Ishikawa (cell line): ENCODE measurements at regions not wholly inside any gene's neighbourhood (a gene's known extent, or its start where the extent isn't known, plus 50 kb on each side); places are given as distances from the start of the nearest gene placed in this dataset.

Source experiments
- CEBPB ChIP-seq: IDR thresholded peaks from 2 replicates; pipeline ENCODE4 v1.6.1; 2012
- EGR1 ChIP-seq: IDR thresholded peaks from 2 replicates; pipeline ENCODE4 v1.6.1; 2012
- EP300 ChIP-seq: IDR thresholded peaks from 2 replicates; pipeline ENCODE4 v1.6.1; 2012; ENCODE audit warnings: borderline replicate concordance
- FOXM1 ChIP-seq: IDR thresholded peaks from 2 replicates; pipeline ENCODE4 v1.6.1; 2012; ENCODE audit warnings: low read depth, borderline replicate concordance
- MAX ChIP-seq: IDR thresholded peaks from 2 replicates; pipeline ENCODE4 v1.6.1; 2012
- NFIC ChIP-seq: IDR thresholded peaks from 2 replicates; pipeline ENCODE4 v1.6.1; 2012
- RAD21 ChIP-seq: IDR thresholded peaks from 2 replicates; pipeline ENCODE4 v1.6.1; 2012; ENCODE audit warnings: low read depth
- REST ChIP-seq: IDR thresholded peaks from 2 replicates; pipeline ENCODE4 v1.6.1; 2012; ENCODE audit warnings: low read depth, mild to moderate bottlenecking
- TAF1 ChIP-seq: IDR thresholded peaks from 2 replicates; pipeline ENCODE4 v1.6.1; 2012; ENCODE audit warnings: low read depth, mild to moderate bottlenecking
- TCF12 ChIP-seq: IDR thresholded peaks from 2 replicates; pipeline ENCODE4 v1.6.1; 2012; ENCODE audit warnings: low read depth
- TEAD4 ChIP-seq: IDR thresholded peaks from 2 replicates; pipeline ENCODE4 v1.6.1; 2012
- USF1 ChIP-seq: IDR thresholded peaks from 2 replicates; pipeline ENCODE4 v1.6.1; 2012
- YY1 ChIP-seq: IDR thresholded peaks from 2 replicates; pipeline ENCODE4 v1.6.1; 2012; ENCODE audit warnings: low read depth
- ZBTB7A ChIP-seq: IDR thresholded peaks from 2 replicates; pipeline ENCODE4 v1.6.1; 2012; ENCODE audit warnings: low read depth

GRCh38 chr18:40417501-40417900 is 1537.5 kb upstream of the PIK3C3 start:
- TF ChIP-seq CEBPB = no peak
- no peak for TF ChIP-seq TCF12
- TF ChIP-seq REST = no peak
- no peak for TF ChIP-seq EP300
- TF ChIP-seq USF1 = no peak
- TF ChIP-seq TAF1 = no peak
- TF ChIP-seq EGR1 = no peak
- no peak for TF ChIP-seq MAX
- TF ChIP-seq RAD21 = no peak
- no peak for TF ChIP-seq NFIC
- no peak for TF ChIP-seq FOXM1
- TF ChIP-seq ZBTB7A = no peak
- TF ChIP-seq YY1 = no peak
- no peak for TF ChIP-seq TEAD4
